ENCODE measurements at regions not wholly inside any gene's neighbourhood (a gene's known extent, or its start where the extent isn't known, plus 50 kb on each side); places are given as distances from the start of the nearest gene placed in this dataset.

DNA sequence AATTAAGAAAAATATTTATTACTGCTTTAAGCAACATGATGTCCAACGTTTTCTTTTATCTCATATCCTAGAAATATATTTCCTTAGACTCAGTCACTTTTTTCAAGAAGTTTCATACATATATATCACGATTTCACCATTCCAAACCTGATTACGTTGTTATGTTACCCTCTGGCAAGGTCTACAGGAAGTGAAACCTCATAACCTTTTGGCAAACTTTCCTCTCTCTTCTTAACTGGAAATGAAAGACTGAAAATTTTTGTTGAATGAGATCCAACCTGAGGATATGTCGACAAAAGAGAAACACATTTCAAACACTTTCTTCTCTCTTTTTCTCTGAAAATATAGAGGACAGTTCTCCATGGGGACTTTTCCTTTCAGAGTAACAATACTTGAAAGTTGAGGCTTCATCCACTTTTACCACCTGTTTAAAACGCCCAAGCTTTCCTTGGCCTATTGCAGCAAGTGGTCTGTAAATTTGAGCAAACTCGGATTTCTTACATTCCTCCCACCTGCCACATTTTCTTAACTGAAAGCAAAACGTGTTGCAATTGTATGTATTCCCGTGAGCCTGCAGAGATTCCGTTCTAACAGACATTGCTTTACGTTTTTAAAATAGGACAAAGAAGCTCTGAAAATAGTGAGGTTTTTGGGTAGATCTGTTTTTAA is 298.1 kb downstream of the CETN3 start:
- H3K4me3 ChIP-seq (ENCODE audit: low read depth, low read length) = no peak overlapping the region
- TF ChIP-seq, protein P1, sequence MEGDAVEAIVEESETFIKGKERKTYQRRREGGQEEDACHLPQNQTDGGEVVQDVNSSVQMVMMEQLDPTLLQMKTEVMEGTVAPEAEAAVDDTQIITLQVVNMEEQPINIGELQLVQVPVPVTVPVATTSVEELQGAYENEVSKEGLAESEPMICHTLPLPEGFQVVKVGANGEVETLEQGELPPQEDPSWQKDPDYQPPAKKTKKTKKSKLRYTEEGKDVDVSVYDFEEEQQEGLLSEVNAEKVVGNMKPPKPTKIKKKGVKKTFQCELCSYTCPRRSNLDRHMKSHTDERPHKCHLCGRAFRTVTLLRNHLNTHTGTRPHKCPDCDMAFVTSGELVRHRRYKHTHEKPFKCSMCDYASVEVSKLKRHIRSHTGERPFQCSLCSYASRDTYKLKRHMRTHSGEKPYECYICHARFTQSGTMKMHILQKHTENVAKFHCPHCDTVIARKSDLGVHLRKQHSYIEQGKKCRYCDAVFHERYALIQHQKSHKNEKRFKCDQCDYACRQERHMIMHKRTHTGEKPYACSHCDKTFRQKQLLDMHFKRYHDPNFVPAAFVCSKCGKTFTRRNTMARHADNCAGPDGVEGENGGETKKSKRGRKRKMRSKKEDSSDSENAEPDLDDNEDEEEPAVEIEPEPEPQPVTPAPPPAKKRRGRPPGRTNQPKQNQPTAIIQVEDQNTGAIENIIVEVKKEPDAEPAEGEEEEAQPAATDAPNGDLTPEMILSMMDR (IDR thresholded peaks at IDR 0.05; ENCODE audit: insufficient read depth, low read depth, low read length, missing control alignments) = no peak
- DNase-seq (ENCODE audit: low read depth) = no peak

DNA sequence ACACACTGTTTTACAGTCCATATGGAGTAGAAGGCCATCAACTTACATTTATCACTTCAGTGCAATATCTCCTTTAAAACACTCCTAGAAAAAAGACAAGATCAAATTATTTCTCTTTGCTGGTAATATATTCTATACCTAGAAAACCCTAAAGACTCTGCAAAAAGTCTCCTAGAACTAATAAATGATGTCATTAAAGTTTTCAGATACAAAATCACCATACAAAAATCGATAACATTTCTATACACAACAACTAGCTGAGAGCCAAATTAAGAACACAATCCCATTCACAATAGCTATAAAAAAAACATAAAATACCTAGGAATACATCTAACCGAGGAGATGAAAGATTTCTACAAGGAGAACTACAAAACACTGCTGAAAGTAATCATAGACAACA is 300.3 kb downstream of the CETN3 start:
- TF ChIP-seq, protein P1 (IDR thresholded peaks at IDR 0.05; ENCODE audit: insufficient read depth, low read depth, low read length, missing control alignments) = no peak
- H3K4me3 ChIP-seq (ENCODE audit: low read depth, low read length) = no peak overlapping the region
- no peak for DNase-seq (ENCODE audit: low read depth)

DNA sequence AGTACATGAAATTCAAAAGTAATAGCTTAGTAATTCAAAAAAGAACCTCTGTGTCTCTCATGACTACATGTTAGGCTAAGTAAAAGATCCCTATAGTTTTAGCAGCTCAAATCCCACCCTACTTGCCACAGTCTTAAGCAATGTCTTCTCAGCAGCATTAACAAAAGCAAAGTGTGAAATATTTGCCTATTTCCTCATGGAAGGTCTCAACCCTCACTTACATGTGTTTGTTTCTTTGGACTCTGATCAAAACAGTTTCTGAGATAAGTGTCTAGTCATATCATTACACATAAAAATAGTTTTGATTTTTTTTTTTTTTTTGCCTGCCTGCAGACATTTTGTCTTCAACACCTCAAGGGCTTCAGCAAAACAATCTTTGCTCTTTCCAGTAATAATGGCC is 310.5 kb downstream of the CETN3 start:
- no peak for DNase-seq (ENCODE audit: low read depth)
- TF ChIP-seq, protein P1 (IDR thresholded peaks at IDR 0.05; ENCODE audit: insufficient read depth, low read depth, low read length, missing control alignments) = no peak
- no peak overlapping the region for H3K4me3 ChIP-seq (ENCODE audit: low read depth, low read length)

DNA sequence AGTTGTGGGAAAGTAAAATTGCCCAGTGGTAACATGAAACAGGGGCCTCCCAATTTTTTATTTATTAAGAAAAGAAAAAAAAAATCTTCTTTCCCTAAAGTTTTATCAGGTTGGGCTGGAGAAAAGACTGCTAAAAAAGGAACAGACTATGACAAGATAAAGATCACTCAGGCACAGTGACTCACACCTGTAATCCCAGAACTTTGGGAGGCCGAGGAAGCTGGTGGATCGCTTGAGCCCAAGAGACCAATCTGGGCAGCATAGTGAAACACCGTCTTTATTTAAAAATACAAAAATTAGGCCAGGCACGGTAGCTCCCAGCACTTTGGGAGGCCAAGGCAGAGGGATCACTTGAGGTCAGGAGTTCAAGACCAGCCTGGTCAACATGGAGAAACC is 312.5 kb downstream of the CETN3 start:
- H3K4me3 ChIP-seq (ENCODE audit: low read depth, low read length) = no peak overlapping the region
- no peak for DNase-seq (ENCODE audit: low read depth)
- TF ChIP-seq, protein P1 (IDR thresholded peaks at IDR 0.05; ENCODE audit: insufficient read depth, low read depth, low read length, missing control alignments) = no peak

DNA sequence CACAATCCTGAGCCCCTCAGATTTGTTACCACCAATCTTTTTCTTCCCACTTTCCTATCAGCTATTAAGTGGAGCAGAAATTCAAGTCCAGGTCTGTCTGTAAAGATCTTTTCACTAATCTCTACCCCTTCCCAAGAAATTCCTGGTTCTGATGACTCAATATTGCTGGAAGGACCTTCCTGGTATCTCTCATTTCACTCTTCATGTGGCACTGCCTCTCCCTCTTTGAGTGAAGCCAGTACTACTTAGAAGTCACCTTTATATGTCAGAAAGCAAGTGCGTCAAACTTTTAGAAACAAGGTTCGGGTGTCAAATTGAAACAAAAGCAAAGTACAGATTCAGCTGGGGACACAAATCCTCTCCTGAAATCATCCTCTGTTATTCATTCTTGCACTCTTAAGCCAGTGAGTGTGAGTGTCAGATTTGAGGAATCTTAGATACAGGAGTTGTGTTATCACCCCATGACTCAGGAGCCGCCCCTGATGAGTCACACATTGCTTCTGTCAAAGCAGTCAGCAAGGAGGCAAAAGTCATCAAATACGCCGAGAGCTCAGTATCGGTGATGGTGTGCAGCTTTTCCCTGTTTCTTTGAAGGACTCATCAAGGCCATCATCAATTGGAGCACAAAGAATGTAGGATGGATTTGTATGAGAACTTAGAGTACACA is 313.0 kb downstream of the CETN3 start:
- TF ChIP-seq, protein P1 (IDR thresholded peaks at IDR 0.05; ENCODE audit: insufficient read depth, low read depth, low read length, missing control alignments) = no peak
- DNase-seq (ENCODE audit: low read depth) = peak; percentile 25
- no peak overlapping the region for H3K4me3 ChIP-seq (ENCODE audit: low read depth, low read length)

DNA sequence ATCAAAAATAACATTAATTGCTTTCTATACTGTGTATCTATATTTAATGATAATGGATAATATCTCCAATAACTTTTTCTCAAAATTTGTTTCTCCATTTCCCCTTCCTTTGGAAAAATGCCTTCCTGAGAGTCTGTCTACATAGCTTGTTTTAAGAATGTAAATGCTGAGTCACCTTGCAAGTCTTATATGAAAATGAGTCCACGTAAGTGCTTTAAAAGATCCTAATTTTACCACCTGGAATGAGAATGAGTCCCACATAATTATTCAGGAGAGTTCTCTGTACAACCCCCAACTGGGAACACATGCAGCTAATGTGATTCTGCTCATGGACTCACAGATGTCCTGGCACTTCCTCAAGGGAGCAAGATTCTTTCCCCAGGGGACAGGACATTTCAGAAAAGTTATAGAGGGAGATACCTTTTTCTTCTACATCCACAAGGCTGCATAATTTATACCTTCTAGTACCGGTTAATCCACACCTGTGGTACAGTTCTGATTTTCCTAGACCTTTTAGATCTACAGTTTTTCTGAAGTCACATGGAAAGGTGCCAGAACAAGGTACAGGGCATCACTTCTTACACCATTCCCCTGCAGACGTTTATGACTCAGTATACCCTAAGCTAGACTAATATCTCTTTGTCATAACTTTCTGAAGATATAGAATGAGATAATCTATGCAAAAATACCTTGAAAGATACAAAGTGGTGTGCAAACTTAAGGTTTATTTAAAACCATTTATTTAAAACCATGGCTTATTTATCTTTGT is 314.1 kb downstream of the CETN3 start:
- H3K4me3 ChIP-seq (ENCODE audit: low read depth, low read length) = no peak overlapping the region
- TF ChIP-seq, protein P1 (IDR thresholded peaks at IDR 0.05; ENCODE audit: insufficient read depth, low read depth, low read length, missing control alignments) = no peak
- DNase-seq (ENCODE audit: low read depth) = no peak

Data from GM12865 (cell line).